DOHH2 (cell line): ENCODE measurements at regions not wholly inside any gene's neighbourhood (a gene's known extent, or its start where the extent isn't known, plus 50 kb on each side); places are given as distances from the start of the nearest gene placed in this dataset.

ENCODE experiments used
- H3F3A ChIP-seq: fragments of 200-600 bp; sonication (generic), shearing (Covaris generic); 2 replicates; pipeline ENCODE4 v1.6.0; 2016; ENCODE audit warnings: antibody characterized with exemption, mild to moderate bottlenecking; ENCODE audit not compliant: control insufficient read depth, insufficient read depth
- H3K27ac ChIP-seq: fragments of 200-600 bp; sonication (generic); 2 replicates; pipeline ENCODE4 v1.5.1; 2014; ENCODE audit warnings: low read depth, mild to moderate bottlenecking, low read length, moderate library complexity
- H3K27me3 ChIP-seq: fragments of 200-600 bp; sonication (generic); 2 replicates; pipeline ENCODE4 v1.6.1; 2014; ENCODE audit warnings: mild to moderate bottlenecking, low read length, mixed read lengths; ENCODE audit not compliant: control insufficient read depth
- H3K36me3 ChIP-seq: fragments of 200-600 bp; sonication (generic); 2 replicates; pipeline ENCODE4 v1.6.1; 2014; ENCODE audit warnings: mild to moderate bottlenecking, low read length, moderate library complexity, mixed read lengths; ENCODE audit not compliant: control insufficient read depth
- H3K4me1 ChIP-seq: fragments of 200-600 bp; sonication (generic); 2 replicates; pipeline ENCODE4 v1.6.1; 2014; ENCODE audit warnings: mild to moderate bottlenecking, low read length, mixed read lengths; ENCODE audit not compliant: control insufficient read depth
- H3K4me2 ChIP-seq: fragments of 200-600 bp; sonication (generic); 2 replicates; pipeline ENCODE4 v1.6.0; 2014; ENCODE audit warnings: mild to moderate bottlenecking, low read length, moderate library complexity
- H3K4me3 ChIP-seq: fragments of 200-600 bp; sonication (generic); 2 replicates; pipeline ENCODE4 v1.5.1; 2014; ENCODE audit warnings: mild to moderate bottlenecking, low read length, mixed read lengths
- H3K79me2 ChIP-seq: fragments of 200-600 bp; sonication (generic); 2 replicates; pipeline ENCODE4 v1.6.1; 2014; ENCODE audit warnings: mild to moderate bottlenecking, low read length, mixed read lengths; ENCODE audit not compliant: control insufficient read depth
- H3K9me2 ChIP-seq: fragments of 200-600 bp; sonication (generic); replicated peaks from 2 replicates; pipeline ENCODE4 v1.6.1; 2014; ENCODE audit warnings: mild to moderate bottlenecking, low read length, mixed read lengths; ENCODE audit not compliant: control insufficient read depth
- H3K9me3 ChIP-seq: fragments of 200-600 bp; sonication (generic); 2 replicates; pipeline ENCODE4 v1.6.1; 2014; ENCODE audit warnings: antibody characterized with exemption, low read length, mixed read lengths; ENCODE audit not compliant: control insufficient read depth, insufficient read depth
- H4K20me1 ChIP-seq: fragments of 200-600 bp; sonication (generic); 2 replicates; pipeline ENCODE4 v1.6.0; 2014; ENCODE audit warnings: low read depth, mild to moderate bottlenecking, antibody characterized with exemption, low read length, moderate library complexity; ENCODE audit not compliant: control insufficient read depth, insufficient read depth
- EZH2phosphoT487 ChIP-seq: fragments of 200-600 bp; sonication (generic); IDR thresholded peaks from 2 replicates; pipeline ENCODE4 v1.6.1; 2017; ENCODE audit warnings: borderline replicate concordance, mild to moderate bottlenecking, antibody characterized with exemption, low read length, moderate library complexity, mixed read lengths
- TF ChIP-seq, protein P1 (sequence below): fragments of 200-600 bp; sonication (generic); IDR thresholded peaks from one replicate; pipeline ENCODE4 v1.5.1; 2014; ENCODE audit warnings: antibody characterized with exemption, mild to moderate bottlenecking, low read depth, low read length; ENCODE audit not compliant: poor library complexity, severe bottlenecking

DNA sequence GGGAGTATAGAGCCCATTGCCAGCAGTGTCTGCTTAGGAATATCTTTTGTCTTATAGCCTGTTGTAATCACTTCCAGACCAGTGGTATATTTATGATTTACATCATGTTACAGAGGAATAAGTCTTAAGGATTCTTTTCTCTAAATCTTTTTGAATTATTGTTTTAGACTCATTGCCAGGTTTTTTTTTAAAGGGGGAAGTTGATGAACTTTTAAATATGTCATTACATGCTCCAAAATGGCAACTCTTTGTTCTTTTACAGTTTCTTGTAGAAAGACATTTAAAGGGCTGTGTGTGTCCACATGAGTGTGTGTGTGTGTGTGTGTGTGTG is 59.4 kb upstream of the NFIB start:
- no peaks in the 10 kb centered on the region for H4K20me1 ChIP-seq
- H3K9me3 ChIP-seq = no peaks in the 10 kb centered on the region
- H3K36me3 ChIP-seq = no peaks in the 10 kb centered on the region
- no peaks in the 10 kb centered on the region for H3K79me2 ChIP-seq
- no peak overlapping the region for H3K27ac ChIP-seq
- H3K4me3 ChIP-seq = no peak overlapping the region
- H3K4me2 ChIP-seq = no peak overlapping the region
- H3K9me2 ChIP-seq = no peaks in the 10 kb centered on the region
- no peaks in the 10 kb centered on the region for H3K4me1 ChIP-seq
- H3F3A ChIP-seq = no peaks in the 10 kb centered on the region
- H3K27me3 ChIP-seq = no peaks in the 10 kb centered on the region
- TF ChIP-seq EZH2phosphoT487 = no peak
- TF ChIP-seq, protein P1, sequence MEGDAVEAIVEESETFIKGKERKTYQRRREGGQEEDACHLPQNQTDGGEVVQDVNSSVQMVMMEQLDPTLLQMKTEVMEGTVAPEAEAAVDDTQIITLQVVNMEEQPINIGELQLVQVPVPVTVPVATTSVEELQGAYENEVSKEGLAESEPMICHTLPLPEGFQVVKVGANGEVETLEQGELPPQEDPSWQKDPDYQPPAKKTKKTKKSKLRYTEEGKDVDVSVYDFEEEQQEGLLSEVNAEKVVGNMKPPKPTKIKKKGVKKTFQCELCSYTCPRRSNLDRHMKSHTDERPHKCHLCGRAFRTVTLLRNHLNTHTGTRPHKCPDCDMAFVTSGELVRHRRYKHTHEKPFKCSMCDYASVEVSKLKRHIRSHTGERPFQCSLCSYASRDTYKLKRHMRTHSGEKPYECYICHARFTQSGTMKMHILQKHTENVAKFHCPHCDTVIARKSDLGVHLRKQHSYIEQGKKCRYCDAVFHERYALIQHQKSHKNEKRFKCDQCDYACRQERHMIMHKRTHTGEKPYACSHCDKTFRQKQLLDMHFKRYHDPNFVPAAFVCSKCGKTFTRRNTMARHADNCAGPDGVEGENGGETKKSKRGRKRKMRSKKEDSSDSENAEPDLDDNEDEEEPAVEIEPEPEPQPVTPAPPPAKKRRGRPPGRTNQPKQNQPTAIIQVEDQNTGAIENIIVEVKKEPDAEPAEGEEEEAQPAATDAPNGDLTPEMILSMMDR = no peak

DNA sequence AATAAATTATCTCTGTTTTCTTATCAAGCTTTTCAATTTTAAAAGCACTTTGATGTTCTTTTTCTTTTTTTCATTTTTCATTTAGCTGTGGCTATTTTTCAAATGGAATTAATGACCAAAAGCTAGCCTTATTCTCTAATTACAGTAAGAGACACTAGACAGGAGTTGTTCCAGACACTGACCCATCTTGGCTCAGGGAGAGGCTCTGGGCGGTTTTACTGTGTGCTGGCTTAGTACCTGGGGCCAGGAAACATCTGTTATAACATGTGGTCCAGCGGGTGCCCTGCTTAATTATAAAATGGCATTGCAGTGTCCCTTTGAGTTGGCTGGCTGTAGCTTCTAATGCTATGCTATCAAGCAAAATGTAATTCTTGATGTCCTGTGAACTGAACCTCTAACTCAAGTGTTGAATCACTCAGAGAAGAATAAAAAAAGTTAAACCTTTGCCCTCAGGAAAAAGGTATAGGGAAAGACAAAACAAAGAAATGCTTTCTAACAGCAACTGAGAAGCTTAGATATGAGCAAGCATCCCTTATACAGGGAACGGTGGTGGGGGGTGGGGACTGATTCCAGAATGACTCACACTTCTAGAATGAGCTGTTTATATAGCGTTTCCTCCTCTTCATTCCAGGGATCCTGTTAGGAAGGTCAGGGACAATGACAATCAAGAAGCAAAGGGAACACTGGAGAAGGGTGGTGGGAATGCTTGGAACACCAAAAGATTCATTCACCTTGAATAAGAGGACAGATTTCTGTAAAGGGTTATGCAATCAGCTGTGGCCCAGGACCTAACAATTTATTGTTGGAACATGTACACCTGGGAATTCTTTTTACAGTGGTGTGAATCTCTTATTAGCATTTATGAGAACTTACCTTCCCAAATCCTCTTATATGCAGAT is 58.7 kb upstream of the NFIB start:
- Histone ChIP-seq H3K36me3 (no peaks in the 10 kb centered on the region), H3K4me2 (no peak overlapping the region), H4K20me1 (no peaks in the 10 kb centered on the region), H3K79me2 (no peaks in the 10 kb centered on the region), H3F3A (no peaks in the 10 kb centered on the region), H3K4me1 (no peaks in the 10 kb centered on the region), H3K4me3 (no peak overlapping the region), H3K9me3 (no peaks in the 10 kb centered on the region), H3K27me3 (no peaks in the 10 kb centered on the region), H3K9me2 (no peaks in the 10 kb centered on the region), H3K27ac (no peak overlapping the region)
- no peak for TF ChIP-seq EZH2phosphoT487
- TF ChIP-seq, protein P1 = no peak

DNA sequence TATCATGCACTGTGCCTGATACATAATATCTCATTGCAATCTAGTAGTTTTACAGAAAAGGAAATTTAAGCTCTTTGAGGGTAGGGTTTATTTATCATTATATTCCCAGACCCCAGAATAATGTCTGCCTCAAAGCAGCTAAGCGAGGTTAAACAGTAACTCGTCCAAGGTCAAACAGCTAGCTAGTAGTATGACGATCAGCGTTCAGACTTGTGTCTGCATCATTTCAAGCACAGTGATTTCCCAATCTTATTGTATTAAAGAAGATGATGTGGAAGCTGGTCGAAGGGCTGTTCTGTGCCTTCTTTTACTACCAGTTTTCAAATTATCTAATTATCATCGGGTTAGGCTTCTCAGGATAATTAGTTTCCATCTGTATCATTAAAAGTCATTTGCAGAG is 55.1 kb upstream of the NFIB start:
- Histone ChIP-seq H3K9me2 (no peaks in the 10 kb centered on the region), H3K27me3 (no peaks in the 10 kb centered on the region), H4K20me1 (no peaks in the 10 kb centered on the region), H3K36me3 (no peaks in the 10 kb centered on the region), H3K27ac (no peak overlapping the region), H3K4me2 (no peak overlapping the region), H3K9me3 (no peaks in the 10 kb centered on the region), H3K79me2 (no peaks in the 10 kb centered on the region), H3F3A (no peaks in the 10 kb centered on the region), H3K4me3 (no peak overlapping the region), H3K4me1 (no peaks in the 10 kb centered on the region)
- no peak for TF ChIP-seq EZH2phosphoT487
- TF ChIP-seq, protein P1 = no peak
